Fibroblast of lung (primary cell): ENCODE measurements at regions not wholly inside any gene's neighbourhood (a gene's known extent, or its start where the extent isn't known, plus 50 kb on each side); places are given as distances from the start of the nearest gene placed in this dataset.

ENCODE experiments used
- DNase-seq, 2 donors: peaks; one replicate each; pipeline versions ENCODE4 v3.0.0 to v3.0.0-alpha.2; 2010; ENCODE audit warnings: low read depth in 2 of 2
- H2AFZ ChIP-seq: 2 replicates; pipeline ENCODE4 v1.5.1; 2012; ENCODE audit warnings: low read length, control low read depth, inconsistent platforms
- H3K27ac ChIP-seq: 2 replicates; pipeline ENCODE4 v1.5.1; 2011; ENCODE audit warnings: low read length, control low read depth; ENCODE audit not compliant: insufficient read depth
- H3K27me3 ChIP-seq: 2 replicates; pipeline ENCODE4 v1.5.1; 2011; ENCODE audit warnings: mild to moderate bottlenecking, low read length; ENCODE audit not compliant: control insufficient read depth, insufficient read depth
- H3K36me3 ChIP-seq: 2 replicates; pipeline ENCODE4 v1.5.1; 2011; ENCODE audit warnings: low read length; ENCODE audit not compliant: control insufficient read depth, insufficient read depth
- H3K4me1 ChIP-seq: 2 replicates; pipeline ENCODE4 v1.5.1; 2011; ENCODE audit warnings: low read length; ENCODE audit not compliant: control insufficient read depth, insufficient read depth; ENCODE audit errors: extremely low read depth
- H3K4me2 ChIP-seq: 2 replicates; pipeline ENCODE4 v1.5.1; 2011; ENCODE audit warnings: low read length, control low read depth; ENCODE audit not compliant: insufficient read depth; ENCODE audit errors: extremely low read depth
- H3K4me3 ChIP-seq, 4 experiments: fragments of 200-600 bp in 1 of 4; sonication (generic) in 1 of 4; replicated peaks in 1 of 4; 2 replicates each; pipeline ENCODE4 v1.5.1; 2011 to 2016; ENCODE audit warnings: low read length in 4 of 4, low read depth in 3 of 4, mild to moderate bottlenecking in 3 of 4, control low read depth in 2 of 4, inconsistent platforms in 1 of 4, mixed read lengths in 1 of 4; ENCODE audit not compliant: insufficient read depth in 1 of 4; ENCODE audit errors: control extremely low read depth in 1 of 4
- H3K79me2 ChIP-seq: 2 replicates; pipeline ENCODE4 v1.5.1; 2012; ENCODE audit warnings: mild to moderate bottlenecking, low read length, inconsistent platforms; ENCODE audit not compliant: control insufficient read depth, insufficient read depth
- H3K9ac ChIP-seq: 2 replicates; pipeline ENCODE4 v1.5.1; 2011; ENCODE audit warnings: mild to moderate bottlenecking, low read length, control low read depth; ENCODE audit not compliant: insufficient read depth
- H3K9me3 ChIP-seq: 2 replicates; pipeline ENCODE4 v1.5.1; 2012; ENCODE audit warnings: low read depth, low read length; ENCODE audit not compliant: control insufficient read depth, insufficient read depth
- H4K20me1 ChIP-seq: 2 replicates; pipeline ENCODE4 v1.5.1; 2011; ENCODE audit warnings: low read length; ENCODE audit not compliant: control insufficient read depth, insufficient read depth; ENCODE audit errors: extremely low read depth
- EZH2 ChIP-seq: IDR thresholded peaks from 2 replicates; pipeline ENCODE4 v1.5.1; 2012; ENCODE audit warnings: low read length, control low read depth, mild to moderate bottlenecking; ENCODE audit errors: missing control alignments
- TF ChIP-seq, protein P1 (sequence below), 2 donors: IDR thresholded peaks in 1 of 2; conservative IDR thresholded peaks in 1 of 2; 1 replicate in 1 of 2; 2 replicates in 1 of 2; pipeline ENCODE4 v1.5.1; 2011 to 2012; ENCODE audit warnings: low read length in 2 of 2, control low read depth in 1 of 2, inconsistent platforms in 1 of 2, low read depth in 1 of 2, mild to moderate bottlenecking in 1 of 2

- Histone ChIP-seq H3K9me3 (no peaks in the 10 kb centered on the region), H3K27ac (no peak overlapping the region), H3K27me3 (no peaks in the 10 kb centered on the region), H3K4me2 (no peak overlapping the region), H3K79me2 (no peaks in the 10 kb centered on the region), H3K9ac (no peak overlapping the region), H3K36me3 (no peaks in the 10 kb centered on the region), H3K4me3 (no peak overlapping the region), H2AFZ (no peak overlapping the region), H3K4me1 (no peaks in the 10 kb centered on the region), H4K20me1 (no peaks in the 10 kb centered on the region)
- DNase-seq: peak in 1 of 2 donors; percentile 35
- TF ChIP-seq, protein P1, sequence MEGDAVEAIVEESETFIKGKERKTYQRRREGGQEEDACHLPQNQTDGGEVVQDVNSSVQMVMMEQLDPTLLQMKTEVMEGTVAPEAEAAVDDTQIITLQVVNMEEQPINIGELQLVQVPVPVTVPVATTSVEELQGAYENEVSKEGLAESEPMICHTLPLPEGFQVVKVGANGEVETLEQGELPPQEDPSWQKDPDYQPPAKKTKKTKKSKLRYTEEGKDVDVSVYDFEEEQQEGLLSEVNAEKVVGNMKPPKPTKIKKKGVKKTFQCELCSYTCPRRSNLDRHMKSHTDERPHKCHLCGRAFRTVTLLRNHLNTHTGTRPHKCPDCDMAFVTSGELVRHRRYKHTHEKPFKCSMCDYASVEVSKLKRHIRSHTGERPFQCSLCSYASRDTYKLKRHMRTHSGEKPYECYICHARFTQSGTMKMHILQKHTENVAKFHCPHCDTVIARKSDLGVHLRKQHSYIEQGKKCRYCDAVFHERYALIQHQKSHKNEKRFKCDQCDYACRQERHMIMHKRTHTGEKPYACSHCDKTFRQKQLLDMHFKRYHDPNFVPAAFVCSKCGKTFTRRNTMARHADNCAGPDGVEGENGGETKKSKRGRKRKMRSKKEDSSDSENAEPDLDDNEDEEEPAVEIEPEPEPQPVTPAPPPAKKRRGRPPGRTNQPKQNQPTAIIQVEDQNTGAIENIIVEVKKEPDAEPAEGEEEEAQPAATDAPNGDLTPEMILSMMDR (conservative IDR thresholded peaks at IDR 0.05 in 1 of 2, IDR thresholded peaks at IDR 0.05 in 1 of 2; ENCODE audit: low read depth in 1 of 2, low read length in 2 of 2): no peak
- no peak for TF ChIP-seq EZH2
Observed at GRCh38 chr1:50352428-50352827, 70.8 kb downstream of the DMRTA2 start.

- no peak for DNase-seq
- TF ChIP-seq EZH2: no peak
- TF ChIP-seq, protein P1 (conservative IDR thresholded peaks at IDR 0.05 in 1 of 2, IDR thresholded peaks at IDR 0.05 in 1 of 2; ENCODE audit: low read depth in 1 of 2, low read length in 2 of 2): no peak
- Histone ChIP-seq H3K79me2 (no peaks in the 10 kb centered on the region), H3K27me3 (no peaks in the 10 kb centered on the region), H3K36me3 (no peaks in the 10 kb centered on the region), H4K20me1 (no peaks in the 10 kb centered on the region), H2AFZ (no peak overlapping the region), H3K4me1 (no peaks in the 10 kb centered on the region), H3K9ac (no peak overlapping the region), H3K9me3 (no peaks in the 10 kb centered on the region), H3K27ac (no peak overlapping the region), H3K4me2 (no peak overlapping the region), H3K4me3 (no peak overlapping the region)
Observed at GRCh38 chr1:50350868-50351267, 72.4 kb downstream of the DMRTA2 start.

DNA sequence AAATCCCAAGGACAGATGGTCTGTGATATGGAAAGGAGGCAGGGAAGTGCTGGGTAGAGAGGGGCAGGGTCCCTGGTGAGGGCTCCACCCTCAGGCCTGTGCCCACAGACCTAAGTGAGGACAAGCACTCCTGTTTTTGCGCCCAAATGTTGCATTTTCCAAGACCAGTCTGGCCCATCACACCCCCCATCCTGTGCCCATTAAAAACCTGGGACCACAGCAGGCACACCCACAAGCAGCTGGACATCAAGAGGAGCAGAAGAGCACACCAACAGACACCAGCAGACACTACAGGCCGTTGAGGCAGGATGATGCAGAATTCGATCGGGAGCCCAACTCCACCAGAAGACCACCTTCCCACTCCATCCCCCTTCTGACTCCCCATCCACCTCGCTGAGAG is 72.8 kb downstream of the DMRTA2 start:
- H4K20me1 ChIP-seq: no peaks in the 10 kb centered on the region
- no peak overlapping the region for H2AFZ ChIP-seq
- H3K4me1 ChIP-seq: no peaks in the 10 kb centered on the region
- no peaks in the 10 kb centered on the region for H3K27me3 ChIP-seq
- no peak overlapping the region for H3K4me2 ChIP-seq
- no peaks in the 10 kb centered on the region for H3K36me3 ChIP-seq
- no peak for TF ChIP-seq EZH2
- TF ChIP-seq, protein P1 (conservative IDR thresholded peaks at IDR 0.05 in 1 of 2, IDR thresholded peaks at IDR 0.05 in 1 of 2; ENCODE audit: low read depth in 1 of 2, low read length in 2 of 2): no peak
- H3K79me2 ChIP-seq: no peaks in the 10 kb centered on the region
- no peak for DNase-seq
- no peak overlapping the region for H3K9ac ChIP-seq
- H3K9me3 ChIP-seq: no peaks in the 10 kb centered on the region
- H3K27ac ChIP-seq: no peak overlapping the region
- H3K4me3 ChIP-seq: no peak overlapping the region
